ENCODE measurements at regions not wholly inside any gene's neighbourhood (a gene's known extent, or its start where the extent isn't known, plus 50 kb on each side); places are given as distances from the start of the nearest gene placed in this dataset.
"Not testable (repeated sequence)": the region's sequence is repeated elsewhere in the genome, so short reads cannot be mapped to it uniquely, and the experiment has no call there.

- no peaks in the 10 kb centered on the region for H3K4me1 Mint-ChIP-seq (ENCODE audit: low read depth)
- TF ChIP-seq, protein P1, sequence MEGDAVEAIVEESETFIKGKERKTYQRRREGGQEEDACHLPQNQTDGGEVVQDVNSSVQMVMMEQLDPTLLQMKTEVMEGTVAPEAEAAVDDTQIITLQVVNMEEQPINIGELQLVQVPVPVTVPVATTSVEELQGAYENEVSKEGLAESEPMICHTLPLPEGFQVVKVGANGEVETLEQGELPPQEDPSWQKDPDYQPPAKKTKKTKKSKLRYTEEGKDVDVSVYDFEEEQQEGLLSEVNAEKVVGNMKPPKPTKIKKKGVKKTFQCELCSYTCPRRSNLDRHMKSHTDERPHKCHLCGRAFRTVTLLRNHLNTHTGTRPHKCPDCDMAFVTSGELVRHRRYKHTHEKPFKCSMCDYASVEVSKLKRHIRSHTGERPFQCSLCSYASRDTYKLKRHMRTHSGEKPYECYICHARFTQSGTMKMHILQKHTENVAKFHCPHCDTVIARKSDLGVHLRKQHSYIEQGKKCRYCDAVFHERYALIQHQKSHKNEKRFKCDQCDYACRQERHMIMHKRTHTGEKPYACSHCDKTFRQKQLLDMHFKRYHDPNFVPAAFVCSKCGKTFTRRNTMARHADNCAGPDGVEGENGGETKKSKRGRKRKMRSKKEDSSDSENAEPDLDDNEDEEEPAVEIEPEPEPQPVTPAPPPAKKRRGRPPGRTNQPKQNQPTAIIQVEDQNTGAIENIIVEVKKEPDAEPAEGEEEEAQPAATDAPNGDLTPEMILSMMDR (IDR thresholded peaks at IDR 0.05), result no peak
- no peak overlapping the region for H3K27ac Mint-ChIP-seq
- no peaks in the 10 kb centered on the region for H3K36me3 Mint-ChIP-seq (ENCODE audit: low read depth)
- DNase-seq, result no peak
- peaks cover 15% of the 10 kb centered on the region; the same call in 1 of the 2 replicates for H3K9me3 Mint-ChIP-seq
- no peak overlapping the region for H3K4me3 Mint-ChIP-seq
- H3K27me3 Mint-ChIP-seq (ENCODE audit: insufficient read depth), result peaks cover 4% of the 10 kb centered on the region
Measured at GRCh38 chr14:34160619-34161018, 209.7 kb upstream of the EGLN3 start.

- peaks cover 4% of the 10 kb centered on the region; the same call in 1 of the 2 replicates for H3K27me3 Mint-ChIP-seq (ENCODE audit: insufficient read depth)
- no peak overlapping the region for H3K27ac Mint-ChIP-seq
- TF ChIP-seq, protein P1 (IDR thresholded peaks at IDR 0.05), result no peak
- DNase-seq, result no peak
- H3K36me3 Mint-ChIP-seq (ENCODE audit: low read depth), result no peaks in the 10 kb centered on the region
- H3K4me1 Mint-ChIP-seq (ENCODE audit: low read depth), result no peaks in the 10 kb centered on the region
- peaks cover 11% of the 10 kb centered on the region; the same call in 1 of the 2 replicates for H3K9me3 Mint-ChIP-seq
- no peak overlapping the region for H3K4me3 Mint-ChIP-seq
Measured at GRCh38 chr14:34157651-34158050, 206.8 kb upstream of the EGLN3 start.

DNA sequence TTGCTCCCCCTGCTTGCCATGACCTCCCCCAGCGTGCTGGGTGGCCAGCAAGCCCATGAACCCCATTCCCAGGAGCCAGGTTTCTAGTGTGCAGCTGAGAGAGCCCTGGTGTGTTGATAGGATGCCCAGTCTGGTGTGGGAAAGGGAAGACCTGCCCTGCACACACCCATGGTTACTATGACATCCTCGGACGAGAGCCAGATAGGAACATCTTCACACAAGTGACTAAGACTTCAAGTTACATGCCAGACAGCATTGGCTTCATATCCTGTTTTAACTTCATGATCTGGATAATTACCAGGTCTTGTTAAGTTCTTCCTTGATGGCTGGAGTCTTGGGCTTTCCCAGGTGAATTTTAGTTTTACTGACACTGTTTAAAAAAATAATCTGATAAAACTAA is 196.6 kb upstream of the EGLN3 start:
- Mint-ChIP-seq H3K36me3 (ENCODE audit: low read depth) (peaks cover 5% of the 10 kb centered on the region; the same call in 1 of the 2 replicates), H3K4me3 (no peak overlapping the region), H3K27me3 (ENCODE audit: insufficient read depth) (no peaks in the 10 kb centered on the region), H3K27ac (no peak overlapping the region), H3K4me1 (ENCODE audit: low read depth) (no peaks in the 10 kb centered on the region), H3K9me3 (peaks cover 53% of the 10 kb centered on the region)
- TF ChIP-seq, protein P1 (IDR thresholded peaks at IDR 0.05), result no peak
- DNase-seq, result no peak

DNA sequence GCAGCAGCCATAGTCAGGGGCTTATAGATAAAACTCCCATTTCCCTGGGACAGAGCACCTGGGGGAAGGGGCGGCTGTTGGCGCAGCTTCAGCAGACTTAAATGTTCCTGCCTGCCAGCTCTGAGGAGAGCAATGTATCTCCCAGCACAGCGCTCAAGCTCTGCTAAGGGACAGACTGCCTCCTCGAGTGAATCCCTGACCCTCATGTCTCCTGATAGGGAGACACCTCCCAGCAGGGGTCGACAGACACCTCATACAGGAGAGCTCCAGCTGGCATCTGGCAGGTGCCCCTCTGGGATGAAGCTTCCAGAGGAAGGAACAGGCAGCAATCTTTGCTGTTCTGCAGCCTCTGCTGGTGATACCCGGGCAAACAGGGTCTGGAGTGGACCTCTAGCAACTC is 189.3 kb upstream of the EGLN3 start:
- not testable (repeated sequence) for H3K36me3 Mint-ChIP-seq (ENCODE audit: low read depth); H3K27me3 Mint-ChIP-seq (ENCODE audit: insufficient read depth); H3K27ac Mint-ChIP-seq; H3K4me3 Mint-ChIP-seq; H3K4me1 Mint-ChIP-seq (ENCODE audit: low read depth); DNase-seq
- peaks cover 72% of the 10 kb centered on the region for H3K9me3 Mint-ChIP-seq

DNA sequence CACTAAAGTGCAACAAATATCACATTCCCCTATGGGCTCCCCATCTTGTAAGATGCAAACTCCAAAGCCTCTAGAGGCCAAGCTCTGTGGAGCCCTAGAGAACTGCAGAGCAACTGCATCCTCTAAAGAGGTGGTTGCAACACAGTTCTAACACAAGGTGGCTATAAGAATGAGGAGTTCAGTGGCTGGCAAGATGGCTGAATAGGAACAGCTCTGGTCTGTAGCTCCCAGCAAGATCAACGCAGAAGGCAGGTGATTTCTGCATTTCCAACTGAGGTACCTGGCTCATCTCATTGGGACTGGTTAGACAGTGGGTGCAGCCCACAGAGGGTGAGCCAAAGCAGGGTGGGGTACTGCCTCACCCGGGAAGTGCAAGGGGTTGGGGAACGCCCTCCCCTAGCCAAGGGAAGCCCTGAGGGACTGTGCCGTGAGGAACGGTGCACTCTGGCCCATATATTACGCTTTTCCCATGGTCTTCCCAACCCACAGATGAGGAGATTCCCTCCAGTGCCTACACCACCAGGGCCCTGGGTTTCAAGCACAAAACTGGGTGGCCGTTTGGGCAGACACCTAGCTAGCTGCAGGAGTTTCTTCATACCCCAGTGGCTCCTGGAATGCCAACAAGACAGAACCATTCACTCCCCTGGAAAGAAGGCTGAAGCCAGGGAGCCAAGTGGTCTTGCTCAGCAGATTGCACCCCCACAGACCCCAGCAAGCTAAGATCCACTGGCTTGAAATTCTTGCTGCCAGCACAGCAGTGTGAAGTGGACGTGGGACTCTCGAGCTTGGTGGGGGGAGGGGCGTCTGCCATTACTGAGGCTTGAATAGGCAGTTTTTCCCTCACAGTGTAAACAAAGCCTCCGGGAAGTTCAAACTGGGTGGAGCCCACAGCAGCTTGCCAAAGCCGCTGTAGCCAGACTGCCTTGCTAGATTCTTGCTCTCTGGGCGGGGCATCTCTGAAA is 188.6 kb upstream of the EGLN3 start:
- not testable (repeated sequence) for H3K27me3 Mint-ChIP-seq (ENCODE audit: insufficient read depth); H3K4me1 Mint-ChIP-seq (ENCODE audit: low read depth); H3K36me3 Mint-ChIP-seq (ENCODE audit: low read depth); DNase-seq; H3K27ac Mint-ChIP-seq; H3K4me3 Mint-ChIP-seq
- peaks cover 66% of the 10 kb centered on the region for H3K9me3 Mint-ChIP-seq

DNA sequence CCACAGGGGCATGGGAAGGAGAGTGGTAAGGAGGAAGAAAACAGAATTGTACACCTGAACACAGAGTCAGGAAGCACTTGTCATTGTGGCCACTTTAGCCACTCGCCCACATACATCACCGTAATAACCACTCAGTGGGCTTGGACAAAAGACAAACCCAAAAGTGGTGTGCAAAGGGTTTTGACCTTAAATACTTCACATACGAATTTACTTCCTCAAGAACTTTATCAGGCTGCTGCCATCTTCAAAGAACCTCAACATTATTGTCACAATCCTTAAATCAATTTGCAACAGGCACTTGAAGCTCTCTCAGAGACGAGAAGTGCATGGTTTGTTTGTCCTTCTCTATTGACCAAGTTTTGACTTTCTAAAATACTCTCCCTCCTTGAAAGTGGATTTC is 187.3 kb upstream of the EGLN3 start:
- Mint-ChIP-seq H3K9me3 (peaks cover 63% of the 10 kb centered on the region), H3K27me3 (ENCODE audit: insufficient read depth) (no peaks in the 10 kb centered on the region), H3K27ac (no peak overlapping the region), H3K4me1 (ENCODE audit: low read depth) (no peaks in the 10 kb centered on the region), H3K36me3 (ENCODE audit: low read depth) (peaks cover 5% of the 10 kb centered on the region; the same call in 1 of the 2 replicates), H3K4me3 (no peak overlapping the region)
- TF ChIP-seq, protein P1 (IDR thresholded peaks at IDR 0.05), result no peak
- DNase-seq, result no peak
